Cardiac muscle cell (in vitro differentiated cells and primary cell): ENCODE measurements at regions not wholly inside any gene's neighbourhood (a gene's known extent, or its start where the extent isn't known, plus 50 kb on each side); places are given as distances from the start of the nearest gene placed in this dataset.

Experiments used
- DNase-seq, 2 donors: peaks; one replicate each; pipeline versions ENCODE4 v3.0.0 to v3.0.0-alpha.2; 2010 to 2017; ENCODE audit warnings: low read depth in 1 of 2, low spot score in 1 of 2
- H3K27ac ChIP-seq: fragments of 200-600 bp; sonication (generic); 2 replicates; pipeline ENCODE4 v1.5.1; 2016
- H3K27me3 ChIP-seq: fragments of 200-600 bp; sonication (generic); 2 replicates; pipeline ENCODE4 v1.6.0; 2016; ENCODE audit warnings: control low read depth
- H3K36me3 ChIP-seq: fragments of 200-600 bp; sonication (generic); 2 replicates; pipeline ENCODE4 v1.5.1; 2016; ENCODE audit warnings: control low read depth
- H3K4me1 ChIP-seq: fragments of 200-600 bp; sonication (generic); 2 replicates; pipeline ENCODE4 v1.8.1; 2017; ENCODE audit warnings: low read depth, mild to moderate bottlenecking, mixed run types
- H3K4me3 ChIP-seq: fragments of 200-600 bp; sonication (generic); 2 replicates; pipeline ENCODE4 v1.5.1; 2016; ENCODE audit warnings: mild to moderate bottlenecking
- H3K9me3 ChIP-seq: fragments of 200-600 bp; sonication (generic); 2 replicates; pipeline ENCODE4 v1.5.1; 2017; ENCODE audit warnings: low read depth, mild to moderate bottlenecking, control low read depth
- CTCF ChIP-seq: IDR thresholded peaks from 2 replicates; pipeline ENCODE4 v1.5.1; 2012; ENCODE audit warnings: low read depth, mild to moderate bottlenecking, low read length

GRCh38 chr14:53613404-53614253, 343.0 kb downstream of the BMP4 start:
- Histone ChIP-seq H3K9me3 (no peaks in the 10 kb centered on the region), H3K27me3 (no peaks in the 10 kb centered on the region), H3K4me3 (no peak overlapping the region), H3K4me1 (no peaks in the 10 kb centered on the region), H3K27ac (no peak overlapping the region), H3K36me3 (no peaks in the 10 kb centered on the region)
- no peak for DNase-seq
- no peak for TF ChIP-seq CTCF

- Histone ChIP-seq H3K4me3 (no peak overlapping the region), H3K36me3 (no peaks in the 10 kb centered on the region), H3K27me3 (no peaks in the 10 kb centered on the region), H3K27ac (no peak overlapping the region), H3K9me3 (no peaks in the 10 kb centered on the region), H3K4me1 (no peaks in the 10 kb centered on the region)
- no peak for DNase-seq
- no peak for TF ChIP-seq CTCF
Measured at GRCh38 chr14:53610947-53611346, 345.7 kb downstream of the BMP4 start.

- no peak for TF ChIP-seq CTCF
- no peaks in the 10 kb centered on the region for H3K27me3 ChIP-seq
Measured at GRCh38 chr14:53609009-53609408, 347.6 kb downstream of the BMP4 start.

GRCh38 chr14:53608369-53608768, 348.3 kb downstream of the BMP4 start:
- Histone ChIP-seq H3K9me3 (no peaks in the 10 kb centered on the region), H3K4me3 (no peak overlapping the region), H3K27me3 (no peaks in the 10 kb centered on the region), H3K27ac (no peak overlapping the region), H3K4me1 (no peaks in the 10 kb centered on the region), H3K36me3 (no peaks in the 10 kb centered on the region)
- no peak for TF ChIP-seq CTCF
- no peak for DNase-seq

More at GRCh38 chr14:53609009-53609408, 347.6 kb downstream of the BMP4 start:
- Histone ChIP-seq H3K36me3 (no peaks in the 10 kb centered on the region), H3K4me3 (no peak overlapping the region), H3K9me3 (no peaks in the 10 kb centered on the region), H3K27ac (no peak overlapping the region), H3K4me1 (no peaks in the 10 kb centered on the region)
- DNase-seq, result no peak

- Histone ChIP-seq H3K36me3 (no peaks in the 10 kb centered on the region), H3K4me3 (no peak overlapping the region), H3K27me3 (no peaks in the 10 kb centered on the region), H3K27ac (no peak overlapping the region), H3K9me3 (no peaks in the 10 kb centered on the region), H3K4me1 (no peaks in the 10 kb centered on the region)
- DNase-seq, result no peak
- TF ChIP-seq CTCF, result no peak
Measured at GRCh38 chr14:53606203-53606602, 350.4 kb downstream of the BMP4 start.
